NB4 (cell line): ENCODE measurements at regions not wholly inside any gene's neighbourhood (a gene's known extent, or its start where the extent isn't known, plus 50 kb on each side); places are given as distances from the start of the nearest gene placed in this dataset.
"Not testable (repeated sequence)": the region's sequence is repeated elsewhere in the genome, so short reads cannot be mapped to it uniquely, and the experiment has no call there.

Experiments used
- DNase-seq: peaks from one replicate; pipeline ENCODE4 v3.0.0; 2010; ENCODE audit warnings: low read depth
- H3K4me3 ChIP-seq: one replicate; pipeline ENCODE4 v1.5.1; 2011; ENCODE audit warnings: mild to moderate bottlenecking, low read depth, low read length, moderate library complexity
- MAX ChIP-seq: IDR thresholded peaks from 2 replicates; pipeline ENCODE4 v1.6.1; 2011; ENCODE audit warnings: low read depth, low read length
- MYC ChIP-seq: IDR thresholded peaks from 2 replicates; pipeline ENCODE4 v1.6.1; 2011; ENCODE audit warnings: low read depth, low read length
- POLR2A ChIP-seq: IDR thresholded peaks from 2 replicates; pipeline ENCODE4 v1.6.1; 2011; ENCODE audit warnings: mild to moderate bottlenecking; ENCODE audit not compliant: insufficient read length; ENCODE audit errors: extremely low read depth
- TF ChIP-seq, protein P1 (sequence below): IDR thresholded peaks from one replicate; pipeline ENCODE4 v1.5.1; 2012; ENCODE audit warnings: low read depth, low read length

DNA sequence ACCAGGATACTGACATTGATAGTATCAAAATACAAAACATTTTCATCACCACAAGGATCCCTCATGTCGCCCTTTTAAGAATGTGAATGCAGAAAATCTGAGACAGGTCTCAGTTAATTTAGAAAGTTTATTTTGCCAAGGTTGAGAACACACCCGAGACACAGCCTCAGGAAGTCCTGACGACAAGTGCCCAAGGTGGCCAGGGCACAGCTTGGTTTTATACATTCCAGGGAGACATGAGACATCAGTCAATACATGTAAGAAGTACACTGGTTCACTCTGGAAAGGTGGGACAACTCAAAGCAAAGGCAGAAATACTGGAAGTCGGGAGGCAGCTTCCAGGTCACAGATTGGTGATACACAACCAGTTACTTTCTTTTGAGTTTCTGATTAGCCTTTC lies 235.2 kb upstream of the KRR1 start:
- TF ChIP-seq, protein P1, sequence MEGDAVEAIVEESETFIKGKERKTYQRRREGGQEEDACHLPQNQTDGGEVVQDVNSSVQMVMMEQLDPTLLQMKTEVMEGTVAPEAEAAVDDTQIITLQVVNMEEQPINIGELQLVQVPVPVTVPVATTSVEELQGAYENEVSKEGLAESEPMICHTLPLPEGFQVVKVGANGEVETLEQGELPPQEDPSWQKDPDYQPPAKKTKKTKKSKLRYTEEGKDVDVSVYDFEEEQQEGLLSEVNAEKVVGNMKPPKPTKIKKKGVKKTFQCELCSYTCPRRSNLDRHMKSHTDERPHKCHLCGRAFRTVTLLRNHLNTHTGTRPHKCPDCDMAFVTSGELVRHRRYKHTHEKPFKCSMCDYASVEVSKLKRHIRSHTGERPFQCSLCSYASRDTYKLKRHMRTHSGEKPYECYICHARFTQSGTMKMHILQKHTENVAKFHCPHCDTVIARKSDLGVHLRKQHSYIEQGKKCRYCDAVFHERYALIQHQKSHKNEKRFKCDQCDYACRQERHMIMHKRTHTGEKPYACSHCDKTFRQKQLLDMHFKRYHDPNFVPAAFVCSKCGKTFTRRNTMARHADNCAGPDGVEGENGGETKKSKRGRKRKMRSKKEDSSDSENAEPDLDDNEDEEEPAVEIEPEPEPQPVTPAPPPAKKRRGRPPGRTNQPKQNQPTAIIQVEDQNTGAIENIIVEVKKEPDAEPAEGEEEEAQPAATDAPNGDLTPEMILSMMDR: no peak
- TF ChIP-seq POLR2A (no peak), MAX (no peak), MYC (no peak)
- no peak for DNase-seq
- no peak overlapping the region for H3K4me3 ChIP-seq

GRCh38 chr12:75744607-75745256 lies 233.3 kb upstream of the KRR1 start:
- no peak overlapping the region for H3K4me3 ChIP-seq
- TF ChIP-seq MAX (no peak), POLR2A (no peak), MYC (no peak)
- TF ChIP-seq, protein P1: no peak
- DNase-seq: no peak

GRCh38 chr12:75742961-75743360 lies 231.6 kb upstream of the KRR1 start:
- TF ChIP-seq POLR2A: no peak
- no peak for DNase-seq
- no peak overlapping the region for H3K4me3 ChIP-seq

GRCh38 chr12:75742048-75742447 lies 230.6 kb upstream of the KRR1 start:
- no peak for DNase-seq
- H3K4me3 ChIP-seq: no peak overlapping the region
- no peak for TF ChIP-seq MAX
- no peak for TF ChIP-seq MYC
- TF ChIP-seq, protein P1: no peak
- TF ChIP-seq POLR2A: no peak

GRCh38 chr12:75739912-75740311 lies 228.5 kb upstream of the KRR1 start:
- no peak for TF ChIP-seq POLR2A
- TF ChIP-seq, protein P1: no peak
- no peak for TF ChIP-seq MAX
- TF ChIP-seq MYC: no peak
- no peak for DNase-seq
- no peak overlapping the region for H3K4me3 ChIP-seq

DNA sequence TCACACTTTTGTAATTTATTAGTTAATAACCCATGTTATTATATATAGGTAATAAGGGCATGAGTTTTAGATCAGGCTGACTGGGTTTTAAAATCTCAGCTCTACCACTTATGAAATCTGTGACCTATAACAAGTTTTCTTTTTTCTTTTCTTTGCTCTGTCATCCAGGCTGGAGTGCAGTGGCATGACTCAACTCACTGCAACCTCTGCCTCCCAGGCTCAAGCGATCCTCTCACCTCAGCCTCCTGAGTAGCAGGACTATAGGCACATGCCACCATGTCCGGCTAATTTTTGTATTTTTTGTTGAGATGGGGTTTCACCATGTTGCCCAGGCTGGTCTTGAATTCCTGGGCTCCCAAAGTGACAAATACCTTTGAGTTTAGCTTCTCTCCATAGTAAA lies 227.7 kb upstream of the KRR1 start:
- H3K4me3 ChIP-seq: not testable (repeated sequence)

DNA sequence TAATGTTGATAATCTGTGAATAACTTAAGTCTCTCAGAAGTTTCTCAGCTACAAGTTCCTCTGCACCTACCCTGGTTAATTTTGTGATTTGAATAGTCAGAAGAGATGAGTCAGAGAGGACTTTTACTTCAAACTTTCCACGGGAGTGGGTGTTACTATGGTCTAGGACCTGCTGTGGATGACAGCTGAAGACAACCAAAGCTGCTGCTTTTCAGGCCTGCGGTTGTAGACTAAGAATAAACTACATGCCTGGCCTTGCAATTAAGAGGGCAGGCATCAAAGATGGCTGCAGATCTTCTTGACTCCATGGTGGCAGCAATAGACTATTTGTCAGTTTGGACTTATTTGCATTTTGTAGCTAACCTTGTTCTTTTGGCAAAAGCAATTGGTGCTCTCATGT lies 227.1 kb upstream of the KRR1 start:
- no peak overlapping the region for H3K4me3 ChIP-seq
- no peak for DNase-seq
- TF ChIP-seq MYC (no peak), POLR2A (no peak), MAX (no peak)
- TF ChIP-seq, protein P1: no peak

More for the DNA sequence above, 227.7 kb upstream of the KRR1 start:
- DNase-seq: not testable (repeated sequence)
